K562 (cell line): ENCODE measurements at regions not wholly inside any gene's neighbourhood (a gene's known extent, or its start where the extent isn't known, plus 50 kb on each side); places are given as distances from the start of the nearest gene placed in this dataset.
A peak's percentile ranks its signal among the peaks of the same experiment; 100 is the strongest.

Experiments used
- ATAC-seq: fragments of 200-7000 bp; cut with Tn5 transposase; 3 replicates; pipeline ENCODE4 v1.9.1; 2020; ENCODE audit warnings: moderate library complexity
- BruUV-seq: library from RNA; stranded (reverse); fragments of 400-500 nt; replicated peaks from 2 replicates; lab custom pipeline; 2021; lab: Mats Ljungman, UMichigan
- CTCF ChIA-PET: fragments of 300-600 bp; formaldehyde crosslinking; extraction: SDS; loops from one replicate; lab custom pipeline; 2021; ENCODE audit warnings: low intra/inter-chr PET ratio; lab: Yijun Ruan, JAX
- POLR2A ChIA-PET: fragments of 300-600, 350-650 bp; sonication (Branson Sonifier 250); formaldehyde crosslinking; extraction: SDS; loops from one replicate; lab custom pipeline; 2021; ENCODE audit warnings: antibody characterized with exemption, inconsistent platforms; lab: Yijun Ruan, JAX
- DNase-seq, 4 experiments: peaks; one replicate each; pipeline versions ENCODE4 v3.0.0 to v3.0.0-alpha.2; 2011 to 2018; ENCODE audit warnings: low spot score in 3 of 4, mixed read lengths in 3 of 4; ENCODE audit errors: extremely low read depth in 1 of 4
- FAIRE-seq: peaks from 2 replicates; lab custom pipeline; 2011; peaks lifted over from hg19 to GRCh38; lab: Jason Lieb, UNC
- H2AFZ ChIP-seq: 2 replicates; pipeline ENCODE4 v1.6.0; 2011; ENCODE audit warnings: low read depth, low read length, control low read depth, inconsistent platforms
- H3K27ac ChIP-seq: fragments of 200-600 bp; 3 replicates; pipeline ENCODE4 v1.8.0; 2011; ENCODE audit warnings: low read depth, mild to moderate bottlenecking, control low read depth, inconsistent platforms, low read length, moderate library complexity, mixed read lengths; ENCODE audit errors: extremely low read depth
- H3K27me3 ChIP-seq, 2 experiments: fragments of 300-600 bp in 1 of 2; 2 replicates in 1 of 2; 3 replicates in 1 of 2; pipeline versions ENCODE4 v1.6.0 to v1.8.0; 2011; ENCODE audit warnings: inconsistent platforms in 2 of 2, low read length in 2 of 2, mild to moderate bottlenecking in 1 of 2, mixed read lengths in 1 of 2, moderate library complexity in 1 of 2; ENCODE audit not compliant: control insufficient read depth in 2 of 2, insufficient read depth in 2 of 2
- H3K36me3 ChIP-seq: fragments of 300-600 bp; 3 replicates; pipeline ENCODE4 v1.8.0; 2011; ENCODE audit warnings: mild to moderate bottlenecking, low read length, inconsistent platforms; ENCODE audit not compliant: control insufficient read depth, insufficient read depth
- H3K4me1 ChIP-seq, 2 experiments: fragments of 200-600 bp in 1 of 2; replicated peaks in 1 of 2; 2 replicates in 1 of 2; 3 replicates in 1 of 2; pipeline versions ENCODE4 v1.5.1 to v1.8.0; 2011; ENCODE audit warnings: inconsistent platforms in 2 of 2, low read length in 2 of 2, mild to moderate bottlenecking in 1 of 2, mixed read lengths in 1 of 2, moderate library complexity in 1 of 2; ENCODE audit not compliant: control insufficient read depth in 2 of 2, insufficient read depth in 2 of 2
- H3K4me2 ChIP-seq: 2 replicates; pipeline ENCODE4 v1.6.1; 2011; ENCODE audit warnings: low read length, control low read depth, inconsistent platforms, mixed read lengths; ENCODE audit not compliant: insufficient read depth
- H3K4me3 ChIP-seq: fragments of 200-600 bp; sonication (generic), shearing (Covaris generic); 2 replicates; pipeline ENCODE4 v1.5.1; 2016; ENCODE audit warnings: control low read depth, inconsistent platforms
- H3K79me2 ChIP-seq: fragments of 200-600 bp; 3 replicates; pipeline ENCODE4 v1.8.0; 2011; ENCODE audit warnings: low read length, inconsistent platforms; ENCODE audit not compliant: control insufficient read depth, insufficient read depth
- H3K9ac ChIP-seq, 2 experiments: 2 replicates each; pipeline versions ENCODE4 v1.6.0 to v1.6.1; 2011; ENCODE audit warnings: low read depth in 2 of 2, low read length in 2 of 2, control low read depth in 1 of 2, inconsistent platforms in 1 of 2, mild to moderate bottlenecking in 1 of 2, mixed read lengths in 1 of 2; ENCODE audit not compliant: insufficient read depth in 1 of 2
- H3K9me1 ChIP-seq: one replicate; pipeline ENCODE4 v1.6.0; 2011; ENCODE audit warnings: inconsistent platforms, mild to moderate bottlenecking, low read length, moderate library complexity; ENCODE audit not compliant: control insufficient read depth, insufficient read depth
- H3K9me3 ChIP-seq: replicated peaks from 2 replicates; pipeline ENCODE4 v1.5.1; 2011; ENCODE audit warnings: low read depth, low read length, inconsistent platforms; ENCODE audit not compliant: control insufficient read depth, insufficient read depth
- H4K20me1 ChIP-seq: replicated peaks from 2 replicates; pipeline ENCODE4 v1.6.1; 2011; ENCODE audit warnings: low read length, inconsistent platforms, mixed read lengths; ENCODE audit not compliant: control insufficient read depth, insufficient read depth
- HCFC1 ChIP-seq: IDR thresholded peaks from 2 replicates; pipeline ENCODE4 v1.6.1; 2012; ENCODE audit warnings: low read depth, low read length, improper control_type of control experiment
- RAD21 ChIP-seq, 2 experiments: fragments of 250-450 bp in 1 of 2; fragments of 450-650 bp in 1 of 2; sonication (Bioruptor Pico) in 1 of 2; formaldehyde crosslinking in 1 of 2; IDR thresholded peaks in 1 of 2; conservative IDR thresholded peaks in 1 of 2; 2 replicates each; pipeline versions ENCODE4 v1.4.0 to v1.8.0; 2020 to 2022; ENCODE audit warnings: mild to moderate bottlenecking in 2 of 2, moderate library complexity in 1 of 2
- SMC3 ChIP-seq: conservative IDR thresholded peaks from 2 replicates; pipeline ENCODE4 v1.6.1; 2011; ENCODE audit warnings: low read depth, low read length, improper control_type of control experiment; ENCODE audit not compliant: insufficient read depth
- SUPT5H ChIP-seq: fragments of 450-650 bp; IDR thresholded peaks from 2 replicates; pipeline ENCODE4 v1.6.1; 2016
- XRCC5 ChIP-seq: fragments of 200-400 bp; formaldehyde crosslinking; IDR thresholded peaks from 2 replicates; pipeline ENCODE4 v1.6.1; 2017; ENCODE audit warnings: low read depth, mild to moderate bottlenecking, low read length
- WGBS: fragments of 100-300 bp; shearing (Covaris generic); methylation state at CpG from one replicate; pipeline ENCODE4 v1.1.6; 2016; ENCODE audit warnings: low coverage, mixed read lengths; ENCODE audit not compliant: insufficient coverage; ENCODE audit errors: missing lambda C conversion rate; 5-methylcytosine and 5-hydroxymethylcytosine counted together
- in situ Hi-C: fragments of 300-500 bp; cut with MboI; formaldehyde crosslinking; loops from 4 replicates; pipeline ENCODE4 v1.15.0; 2018; ENCODE audit warnings: inconsistent platforms, mixed read lengths
- intact Hi-C: fragments of 100-400 bp; cut with micrococcal nuclease; formaldehyde crosslinking; loops from 2 replicates; pipeline ENCODE4 v1.14.2; 2022
- TF ChIP-seq, protein P1 (sequence below): IDR thresholded peaks from 2 replicates; pipeline ENCODE4 v1.6.1; 2012; ENCODE audit warnings: low read depth, low read length, improper control_type of control experiment, borderline replicate concordance

GRCh38 chr1:60769082-60769481, 313.3 kb upstream of the NFIA start:
- ChIA-PET POLR2A (interaction anchor here (0.7 kb wide), 1 partner anchor 132 kb away, joined by 3 read pairs; no protein-coding TSS in a partner anchor), CTCF (no interaction called here)
- Histone ChIP-seq H3K4me2 (no peak overlapping the region), H3K9ac (no peak overlapping the region), H3K9me1 (no peaks in the 10 kb centered on the region), H4K20me1 (no peaks in the 10 kb centered on the region), H3K4me3 (no peak overlapping the region), H3K4me1 (no peaks in the 10 kb centered on the region), H3K79me2 (no peaks in the 10 kb centered on the region), H3K27me3 (no peaks in the 10 kb centered on the region), H2AFZ (no peak overlapping the region), H3K36me3 (no peaks in the 10 kb centered on the region), H3K9me3 (no peaks in the 10 kb centered on the region), H3K27ac (no peak overlapping the region)
- intact Hi-C loops, result loop anchor here (10.0 kb wide), 1 partner anchor 194 kb away; no protein-coding TSS in a partner anchor
- BruUV-seq, result no TSS peak
- FAIRE-seq (no peak), ATAC-seq (no peak), DNase-seq (no peak)
- in situ Hi-C loops, result no loop called here
- TF ChIP-seq SUPT5H (no peak), HCFC1 (no peak)
- WGBS, result 0% methylated on average over 1 of the region's 1 CpG

DNA sequence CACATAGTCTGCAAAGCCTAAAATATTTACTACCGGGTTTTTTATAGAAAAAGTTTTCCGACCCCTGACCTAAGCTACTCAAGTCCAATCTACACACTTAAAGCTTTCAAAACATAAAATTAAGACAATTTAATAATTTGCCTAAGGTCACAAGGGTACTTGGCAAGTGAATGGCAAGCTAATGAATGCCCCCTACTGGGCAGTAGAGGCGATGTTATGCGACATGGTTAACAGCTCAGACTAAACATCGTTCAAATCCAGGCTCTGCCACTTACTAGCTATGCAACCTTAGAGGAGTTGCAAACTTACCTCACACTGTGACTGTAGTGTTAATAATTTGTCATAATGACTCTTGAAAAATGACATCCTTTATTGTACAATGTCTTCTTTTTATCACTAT, 317.2 kb upstream of the NFIA start:
- Histone ChIP-seq H3K79me2 (no peaks in the 10 kb centered on the region), H3K4me2 (no peak overlapping the region), H3K27me3 (no peaks in the 10 kb centered on the region), H3K27ac (no peak overlapping the region), H3K4me1 (no peaks in the 10 kb centered on the region), H2AFZ (no peak overlapping the region), H3K9ac (no peak overlapping the region), H3K9me1 (no peaks in the 10 kb centered on the region), H3K9me3 (no peaks in the 10 kb centered on the region), H3K4me3 (no peak overlapping the region), H3K36me3 (no peaks in the 10 kb centered on the region), H4K20me1 (no peaks in the 10 kb centered on the region)
- BruUV-seq, result no TSS peak
- intact Hi-C loops (loop anchor here (1.0 to 10.0 kb wide), 3 partner anchors 190 to 788 kb away; no protein-coding TSS in a partner anchor), in situ Hi-C loops (no loop called here)
- 2% methylated on average over 5 of the region's 5 CpGs for WGBS
- CTCF ChIA-PET, result interaction anchor here (1.2 kb wide), 1 partner anchor 789 kb away, joined by 3 read pairs; no protein-coding TSS in a partner anchor
- FAIRE-seq (peak; percentile 91), DNase-seq (peak; percentile 43 to 58 (median 56)), ATAC-seq (peak; percentile 97)
- POLR2A ChIA-PET, result interaction anchor here (0.7 kb wide), 1 partner anchor 1416 kb away, joined by 3 read pairs; no protein-coding TSS in a partner anchor
- peak; percentile 50 to 84 for TF ChIP-seq RAD21 (CRISPR knock-in tag; conservative IDR thresholded peaks at IDR 0.05 in 1 of 2, IDR thresholded peaks at IDR 0.05 in 1 of 2)
- no peak for TF ChIP-seq XRCC5
- peak; percentile 49 for TF ChIP-seq SMC3
- TF ChIP-seq, protein P1, sequence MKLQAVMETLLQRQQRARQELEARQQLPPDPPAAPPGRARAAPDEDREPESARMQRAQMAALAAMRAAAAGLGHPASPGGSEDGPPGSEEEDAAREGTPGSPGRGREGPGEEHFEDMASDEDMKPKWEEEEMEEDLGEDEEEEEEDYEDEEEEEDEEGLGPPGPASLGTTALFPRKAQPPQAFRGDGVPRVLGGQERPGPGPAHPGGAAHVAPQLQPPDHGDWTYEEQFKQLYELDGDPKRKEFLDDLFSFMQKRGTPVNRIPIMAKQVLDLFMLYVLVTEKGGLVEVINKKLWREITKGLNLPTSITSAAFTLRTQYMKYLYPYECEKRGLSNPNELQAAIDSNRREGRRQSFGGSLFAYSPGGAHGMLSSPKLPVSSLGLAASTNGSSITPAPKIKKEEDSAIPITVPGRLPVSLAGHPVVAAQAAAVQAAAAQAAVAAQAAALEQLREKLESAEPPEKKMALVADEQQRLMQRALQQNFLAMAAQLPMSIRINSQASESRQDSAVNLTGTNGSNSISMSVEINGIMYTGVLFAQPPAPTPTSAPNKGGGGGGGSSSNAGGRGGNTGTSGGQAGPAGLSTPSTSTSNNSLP, result no peak
